SK-N-SH treated with all-trans-retinoic acid at 6 μM for 48 hours (cell line): ENCODE measurements at regions not wholly inside any gene's neighbourhood (a gene's known extent, or its start where the extent isn't known, plus 50 kb on each side); places are given as distances from the start of the nearest gene placed in this dataset.
"Not testable (repeated sequence)": the region's sequence is repeated elsewhere in the genome, so short reads cannot be mapped to it uniquely, and the experiment has no call there.

Source experiments
- CREB5 ChIP-seq: fragments of 250-450 bp; sonication (Bioruptor Pico); IDR thresholded peaks from 2 replicates; pipeline ENCODE4 v1.5.1; 2020; ENCODE audit warnings: low read depth, mild to moderate bottlenecking, moderate library complexity
- GLIS3 ChIP-seq: fragments of 250-450 bp; sonication (Bioruptor Pico); IDR thresholded peaks from 2 replicates; pipeline ENCODE4 v1.5.0; 2020; ENCODE audit warnings: mild to moderate bottlenecking, moderate library complexity
- ISL1 ChIP-seq: fragments of 250-450 bp; sonication (Bioruptor Pico); IDR thresholded peaks from 2 replicates; pipeline ENCODE4 v2.1.2; 2022; ENCODE audit warnings: mild to moderate bottlenecking, moderate library complexity
- PATZ1 ChIP-seq: fragments of 250-450 bp; sonication (Bioruptor Pico); IDR thresholded peaks from 2 replicates; pipeline ENCODE4 v1.8.0; 2020; ENCODE audit warnings: mild to moderate bottlenecking, moderate library complexity, borderline replicate concordance
- POU6F1 ChIP-seq: fragments of 250-450 bp; sonication (Bioruptor Pico); IDR thresholded peaks from 2 replicates; pipeline ENCODE4 v1.8.0; 2021; ENCODE audit warnings: low read depth, mild to moderate bottlenecking, moderate library complexity, borderline replicate concordance
- PPARA ChIP-seq: fragments of 250-450 bp; sonication (Bioruptor Pico); IDR thresholded peaks from 2 replicates; pipeline ENCODE4 v1.5.0; 2020; ENCODE audit warnings: mild to moderate bottlenecking, borderline replicate concordance
- RARB ChIP-seq: fragments of 250-450 bp; sonication (Bioruptor Pico); IDR thresholded peaks from 2 replicates; pipeline ENCODE4 v1.8.0; 2021; ENCODE audit warnings: mild to moderate bottlenecking, moderate library complexity
- SNAI2 ChIP-seq: fragments of 250-450 bp; sonication (Bioruptor Pico); IDR thresholded peaks from 2 replicates; pipeline ENCODE4 v1.5.0; 2020; ENCODE audit warnings: mild to moderate bottlenecking, moderate library complexity
- TSHZ2 ChIP-seq: fragments of 250-450 bp; sonication (Bioruptor Pico); IDR thresholded peaks from 2 replicates; pipeline ENCODE4 v1.5.0; 2020; ENCODE audit warnings: mild to moderate bottlenecking, moderate library complexity
- ZC3H10 ChIP-seq: fragments of 250-450 bp; sonication (Bioruptor Pico); IDR thresholded peaks from 2 replicates; pipeline ENCODE4 v1.5.1; 2021; ENCODE audit warnings: mild to moderate bottlenecking, moderate library complexity
- ZFP3 ChIP-seq: fragments of 250-450 bp; sonication (Bioruptor Pico); IDR thresholded peaks from 2 replicates; pipeline ENCODE4 v1.5.0; 2020; ENCODE audit warnings: mild to moderate bottlenecking, moderate library complexity
- ZFP30 ChIP-seq: fragments of 450-650 bp; formaldehyde crosslinking; IDR thresholded peaks from 2 replicates; pipeline ENCODE4 v1.5.0; 2022; ENCODE audit warnings: mild to moderate bottlenecking, moderate library complexity
- ZNF565 ChIP-seq: fragments of 450-650 bp; formaldehyde crosslinking; conservative IDR thresholded peaks from 2 replicates; pipeline ENCODE4 v1.5.0; 2020; ENCODE audit warnings: low read depth, mild to moderate bottlenecking, moderate library complexity
- ZNF8 ChIP-seq: fragments of 450-650 bp; formaldehyde crosslinking; IDR thresholded peaks from 2 replicates; pipeline ENCODE4 v1.5.0; 2020; ENCODE audit warnings: mild to moderate bottlenecking, moderate library complexity

- not testable (repeated sequence) for TF ChIP-seq GLIS3 (CRISPR knock-in tag); ZFP30 (CRISPR knock-in tag); ZFP3; ISL1; TSHZ2 (CRISPR knock-in tag); PPARA; POU6F1 (CRISPR knock-in tag); ZNF565 (CRISPR knock-in tag); ZNF8 (CRISPR knock-in tag); CREB5 (CRISPR knock-in tag); PATZ1; RARB; SNAI2 (CRISPR knock-in tag); ZC3H10 (CRISPR knock-in tag)
Observed at GRCh38 chr9:108731292-108731691, 124.5 kb downstream of the ACTL7B start.
